Vagina (tissue), 2 donors: ENCODE measurements at regions not wholly inside any gene's neighbourhood (a gene's known extent, or its start where the extent isn't known, plus 50 kb on each side); places are given as distances from the start of the nearest gene placed in this dataset.
"Not testable (repeated sequence)": the region's sequence is repeated elsewhere in the genome, so short reads cannot be mapped to it uniquely, and the experiment has no call there.

Experiments used
- DNase-seq, 2 donors: peaks; one replicate each; pipeline ENCODE4 v3.0.0-alpha.2; 2017; ENCODE audit errors: extremely low spot score in 2 of 2
- H3K27ac ChIP-seq: fragments of 200-600 bp; sonication (generic); one replicate; pipeline ENCODE4 v1.5.1; 2019
- H3K27me3 ChIP-seq: fragments of 200-600 bp; sonication (generic); one replicate; pipeline ENCODE4 v1.5.1; 2019
- H3K36me3 ChIP-seq, 2 donors: fragments of 200-600 bp; sonication (generic); one replicate each; pipeline ENCODE4 v1.5.1; 2017 to 2019
- H3K4me1 ChIP-seq: fragments of 200-600 bp; sonication (generic); one replicate; pipeline ENCODE4 v1.5.1; 2019
- H3K4me3 ChIP-seq, 2 donors: fragments of 200-600 bp; sonication (generic); 1 replicate in 1 of 2; 2 replicates in 1 of 2; pipeline ENCODE4 v1.5.1; 2016 to 2019
- H3K9me3 ChIP-seq: fragments of 200-600 bp; sonication (generic); one replicate; pipeline ENCODE4 v1.5.1; 2019
- POLR2A ChIP-seq, 2 donors: fragments of 450-650 bp; IDR thresholded peaks; one replicate each; pipeline ENCODE4 v1.6.1; 2017; ENCODE audit warnings: antibody characterized with exemption in 2 of 2, mild to moderate bottlenecking in 2 of 2, moderate library complexity in 2 of 2
- POLR2AphosphoS5 ChIP-seq, 2 donors: sonication (generic); formaldehyde crosslinking; IDR thresholded peaks; one replicate each; pipeline ENCODE4 v1.9.0; 2017; ENCODE audit warnings: antibody characterized with exemption in 2 of 2, mild to moderate bottlenecking in 2 of 2, low read depth in 1 of 2; ENCODE audit not compliant: insufficient read depth in 1 of 2
- intact Hi-C: fragments of 100-400 bp; cut with DNase I; formaldehyde crosslinking; loops from one replicate; pipeline ENCODE4 v1.15.1; 2023
- TF ChIP-seq, protein P1 (sequence below), 3 experiments: fragments of 450-650 bp in 2 of 3; fragments of 200-600 bp in 1 of 3; sonication (generic) in 1 of 3; IDR thresholded peaks; one replicate each; pipeline ENCODE4 v1.5.1; 2017 to 2019; ENCODE audit warnings: antibody characterized with exemption in 3 of 3, mild to moderate bottlenecking in 2 of 3, moderate library complexity in 2 of 3

DNA sequence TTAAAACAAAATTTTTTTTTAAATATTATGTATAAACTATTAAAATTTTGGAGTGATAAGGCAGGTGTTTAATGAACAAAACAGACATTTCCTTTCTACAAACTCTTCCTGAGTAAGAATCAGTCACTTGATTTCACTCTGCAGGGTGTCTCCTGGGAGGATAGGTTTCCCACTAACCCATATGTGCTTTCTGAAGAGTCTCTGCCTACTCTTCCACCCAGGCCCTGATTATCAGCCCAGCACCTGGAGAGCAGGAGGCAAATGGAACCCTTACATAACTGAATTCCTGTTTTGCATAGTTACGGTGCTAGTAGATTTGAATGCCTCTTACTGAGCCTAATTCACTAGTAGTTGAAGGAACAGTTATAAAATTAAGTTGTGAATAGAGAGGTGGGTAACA, 1718.6 kb downstream of the SUCLG1 start:
- Histone ChIP-seq H3K27ac (no peak overlapping the region), H3K4me3 (no peak overlapping the region), H3K4me1 (no peaks in the 10 kb centered on the region), H3K27me3 (no peaks in the 10 kb centered on the region), H3K36me3 (no peaks in the 10 kb centered on the region), H3K9me3 (no peaks in the 10 kb centered on the region)
- intact Hi-C loops, result no loop called here
- no peak for DNase-seq
- TF ChIP-seq POLR2AphosphoS5 (IDR thresholded peaks at IDR 0.05; ENCODE audit: insufficient read depth in 1 of 2, low read depth in 1 of 2) (no peak), POLR2A (IDR thresholded peaks at IDR 0.05) (no peak)
- TF ChIP-seq, protein P1, sequence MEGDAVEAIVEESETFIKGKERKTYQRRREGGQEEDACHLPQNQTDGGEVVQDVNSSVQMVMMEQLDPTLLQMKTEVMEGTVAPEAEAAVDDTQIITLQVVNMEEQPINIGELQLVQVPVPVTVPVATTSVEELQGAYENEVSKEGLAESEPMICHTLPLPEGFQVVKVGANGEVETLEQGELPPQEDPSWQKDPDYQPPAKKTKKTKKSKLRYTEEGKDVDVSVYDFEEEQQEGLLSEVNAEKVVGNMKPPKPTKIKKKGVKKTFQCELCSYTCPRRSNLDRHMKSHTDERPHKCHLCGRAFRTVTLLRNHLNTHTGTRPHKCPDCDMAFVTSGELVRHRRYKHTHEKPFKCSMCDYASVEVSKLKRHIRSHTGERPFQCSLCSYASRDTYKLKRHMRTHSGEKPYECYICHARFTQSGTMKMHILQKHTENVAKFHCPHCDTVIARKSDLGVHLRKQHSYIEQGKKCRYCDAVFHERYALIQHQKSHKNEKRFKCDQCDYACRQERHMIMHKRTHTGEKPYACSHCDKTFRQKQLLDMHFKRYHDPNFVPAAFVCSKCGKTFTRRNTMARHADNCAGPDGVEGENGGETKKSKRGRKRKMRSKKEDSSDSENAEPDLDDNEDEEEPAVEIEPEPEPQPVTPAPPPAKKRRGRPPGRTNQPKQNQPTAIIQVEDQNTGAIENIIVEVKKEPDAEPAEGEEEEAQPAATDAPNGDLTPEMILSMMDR (IDR thresholded peaks at IDR 0.05), result no peak

DNA sequence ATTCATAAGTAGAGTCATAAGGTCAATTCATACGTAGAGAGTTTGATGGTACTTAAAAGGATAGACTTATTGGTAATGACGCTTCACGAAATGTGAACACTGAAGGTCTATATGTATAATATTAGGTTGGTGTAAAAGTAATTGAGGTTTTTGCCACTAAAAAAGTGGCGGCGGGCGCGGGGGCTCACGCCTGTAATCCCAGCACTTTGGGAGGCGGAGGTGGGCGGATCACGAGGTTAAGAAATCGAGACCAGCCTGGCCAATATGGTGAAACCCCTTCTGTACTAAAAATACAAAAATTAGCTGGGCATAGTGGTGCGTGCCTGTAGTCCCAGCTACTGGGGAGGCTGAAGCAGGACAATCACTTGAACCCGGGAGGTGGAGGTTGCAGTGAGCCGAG, 1721.1 kb downstream of the SUCLG1 start:
- H3K27ac ChIP-seq, intact Hi-C loops: not testable (repeated sequence)

DNA sequence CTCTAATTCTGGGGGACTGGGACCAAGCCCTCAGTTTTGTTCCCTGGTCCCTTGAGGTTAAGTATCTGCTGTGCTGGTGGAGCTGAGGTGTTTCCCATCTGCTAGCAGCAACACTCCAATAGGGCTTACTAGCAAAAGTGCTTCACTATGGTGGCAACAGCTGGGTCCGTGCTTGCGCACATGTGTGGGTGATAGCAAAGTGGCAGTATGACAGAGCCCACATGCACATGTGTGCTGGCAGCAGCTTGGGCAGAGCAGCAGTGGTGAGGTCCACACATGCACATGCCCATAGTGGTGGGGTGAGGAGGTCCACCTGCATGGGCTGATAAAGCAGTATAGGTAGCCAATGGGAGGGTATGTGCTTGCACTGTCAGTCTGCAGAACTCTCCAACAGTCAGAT, 1723.7 kb downstream of the SUCLG1 start:
- no peak overlapping the region for H3K27ac ChIP-seq
- no peaks in the 10 kb centered on the region for H3K4me1 ChIP-seq
- no peak for DNase-seq
- no peaks in the 10 kb centered on the region for H3K9me3 ChIP-seq
- H3K4me3 ChIP-seq, result no peak overlapping the region
- TF ChIP-seq, protein P1 (IDR thresholded peaks at IDR 0.05), result no peak
- TF ChIP-seq POLR2A (IDR thresholded peaks at IDR 0.05) (no peak), POLR2AphosphoS5 (IDR thresholded peaks at IDR 0.05; ENCODE audit: insufficient read depth in 1 of 2, low read depth in 1 of 2) (no peak)
- intact Hi-C loops, result no loop called here
- H3K27me3 ChIP-seq, result no peaks in the 10 kb centered on the region
- no peaks in the 10 kb centered on the region for H3K36me3 ChIP-seq

More for the DNA sequence above, 1721.1 kb downstream of the SUCLG1 start:
- not testable (repeated sequence) for H3K4me3 ChIP-seq, DNase-seq, H3K9me3 ChIP-seq, H3K27me3 ChIP-seq, H3K4me1 ChIP-seq, H3K36me3 ChIP-seq

DNA sequence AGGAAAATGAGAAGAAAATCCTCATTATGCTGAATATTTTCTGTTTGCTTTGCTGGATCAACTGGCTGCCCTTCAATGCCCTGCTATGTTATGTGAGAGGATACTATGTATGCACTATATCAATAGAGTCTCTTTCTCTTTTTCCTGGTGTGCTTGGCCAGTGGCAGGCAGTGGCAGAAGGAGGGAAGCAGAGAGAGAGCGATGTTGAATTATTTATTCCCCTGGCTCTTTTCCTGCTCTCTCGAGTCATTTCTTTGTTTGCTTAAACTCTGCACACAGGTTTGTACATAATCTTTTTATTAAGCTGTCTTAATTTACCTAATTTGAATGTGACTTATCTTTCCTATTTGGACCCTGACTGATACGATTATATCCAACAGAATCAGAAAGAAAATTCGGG, 1727.3 kb downstream of the SUCLG1 start:
- Histone ChIP-seq H3K27me3 (no peaks in the 10 kb centered on the region), H3K4me3 (no peak overlapping the region), H3K27ac (no peak overlapping the region), H3K36me3 (no peaks in the 10 kb centered on the region), H3K4me1 (no peaks in the 10 kb centered on the region), H3K9me3 (no peaks in the 10 kb centered on the region)
- intact Hi-C loops, result no loop called here
- no peak for DNase-seq
- TF ChIP-seq, protein P1 (IDR thresholded peaks at IDR 0.05), result no peak

DNA sequence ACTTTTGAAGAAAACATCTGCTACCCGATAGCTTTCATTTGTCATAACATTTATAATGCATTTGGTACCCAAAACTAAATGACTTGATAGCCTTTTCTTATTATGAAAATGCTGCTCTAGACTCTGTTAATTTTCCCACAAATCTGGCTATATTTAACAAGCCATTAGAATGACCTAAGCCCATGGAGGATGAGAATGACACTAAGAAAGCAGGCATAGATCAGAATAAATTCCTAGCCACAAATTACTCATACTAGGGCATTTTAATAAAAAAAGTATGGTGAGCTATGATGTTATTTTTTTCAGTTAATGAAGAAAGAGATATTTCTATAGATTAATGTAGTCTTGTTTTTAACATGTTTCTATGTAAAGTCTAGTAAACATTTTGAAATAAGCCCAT, 1728.3 kb downstream of the SUCLG1 start:
- H3K27ac ChIP-seq, result no peak overlapping the region
- intact Hi-C loops, result no loop called here
- H3K4me1 ChIP-seq, result no peaks in the 10 kb centered on the region
- no peaks in the 10 kb centered on the region for H3K36me3 ChIP-seq
- no peak overlapping the region for H3K4me3 ChIP-seq
- no peak for TF ChIP-seq POLR2AphosphoS5 (IDR thresholded peaks at IDR 0.05; ENCODE audit: insufficient read depth in 1 of 2, low read depth in 1 of 2)
- no peak for TF ChIP-seq POLR2A (IDR thresholded peaks at IDR 0.05)
- TF ChIP-seq, protein P1 (IDR thresholded peaks at IDR 0.05), result no peak
- DNase-seq, result no peak
- H3K27me3 ChIP-seq, result no peaks in the 10 kb centered on the region
- H3K9me3 ChIP-seq, result no peaks in the 10 kb centered on the region

DNA sequence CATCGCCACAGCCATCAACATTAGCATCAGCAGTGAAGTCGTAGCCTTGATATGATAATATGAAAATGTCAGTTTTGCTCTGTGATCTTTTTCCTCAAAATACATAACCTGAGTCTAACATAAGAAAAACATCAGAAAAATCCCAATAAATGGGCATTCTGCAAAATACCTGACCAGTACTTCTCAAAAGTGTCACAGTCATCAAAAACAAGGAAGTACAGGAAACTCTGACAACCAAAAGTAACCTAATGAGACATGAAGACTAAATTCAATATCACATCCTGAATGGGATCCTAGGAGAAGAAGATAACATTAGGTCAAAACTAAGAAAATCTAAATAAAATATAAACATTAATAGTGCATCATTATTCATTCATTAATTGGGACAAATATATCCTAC, 1731.0 kb downstream of the SUCLG1 start:
- Histone ChIP-seq H3K27ac (no peak overlapping the region), H3K4me3 (no peak overlapping the region), H3K27me3 (no peaks in the 10 kb centered on the region), H3K9me3 (no peaks in the 10 kb centered on the region), H3K36me3 (no peaks in the 10 kb centered on the region), H3K4me1 (no peaks in the 10 kb centered on the region)
- no peak for TF ChIP-seq POLR2A (IDR thresholded peaks at IDR 0.05)
- TF ChIP-seq, protein P1 (IDR thresholded peaks at IDR 0.05), result no peak
- TF ChIP-seq POLR2AphosphoS5 (IDR thresholded peaks at IDR 0.05; ENCODE audit: insufficient read depth in 1 of 2, low read depth in 1 of 2), result no peak
- no peak for DNase-seq
- intact Hi-C loops, result no loop called here
